Colonic mucosa (tissue), 4 donors: ENCODE measurements at regions not wholly inside any gene's neighbourhood (a gene's known extent, or its start where the extent isn't known, plus 50 kb on each side); places are given as distances from the start of the nearest gene placed in this dataset.

Source experiments
- DNase-seq: peaks from one replicate; pipeline ENCODE4 v3.0.0-alpha.2; 2020
- H3K27ac ChIP-seq: fragments of 200-600 bp; one replicate; pipeline ENCODE4 v1.8.0; 2021
- H3K27me3 ChIP-seq: fragments of 200-600 bp; one replicate; pipeline ENCODE4 v1.8.0; 2021
- H3K36me3 ChIP-seq: fragments of 200-600 bp; one replicate; pipeline ENCODE4 v1.8.0; 2021
- H3K4me1 ChIP-seq: fragments of 200-600 bp; one replicate; pipeline ENCODE4 v1.8.0; 2021; ENCODE audit warnings: mild to moderate bottlenecking
- H3K4me3 ChIP-seq: fragments of 200-600 bp; one replicate; pipeline ENCODE4 v1.8.0; 2021
- H3K9ac ChIP-seq, 2 donors: one replicate each; pipeline ENCODE4 v1.7.0; 2013; ENCODE audit warnings: control low read depth in 2 of 2, low read depth in 2 of 2, low read length in 2 of 2
- H3K9me3 ChIP-seq: fragments of 200-600 bp; one replicate; pipeline ENCODE4 v1.8.0; 2021
- intact Hi-C: fragments of 100-400 bp; cut with DNase I; formaldehyde crosslinking; loops from one replicate; pipeline ENCODE4 v1.14.1; 2022
- TF ChIP-seq, protein P1 (sequence below): fragments of 200-600 bp; IDR thresholded peaks from one replicate; pipeline ENCODE4 v1.8.0; 2022; ENCODE audit warnings: antibody characterized with exemption, mild to moderate bottlenecking
- donor health status: healthy.
- donor health status: DM: no; HTN: no; CAD: no.
- donor health status: DM: no; HTN: no; CAD: no.

DNA sequence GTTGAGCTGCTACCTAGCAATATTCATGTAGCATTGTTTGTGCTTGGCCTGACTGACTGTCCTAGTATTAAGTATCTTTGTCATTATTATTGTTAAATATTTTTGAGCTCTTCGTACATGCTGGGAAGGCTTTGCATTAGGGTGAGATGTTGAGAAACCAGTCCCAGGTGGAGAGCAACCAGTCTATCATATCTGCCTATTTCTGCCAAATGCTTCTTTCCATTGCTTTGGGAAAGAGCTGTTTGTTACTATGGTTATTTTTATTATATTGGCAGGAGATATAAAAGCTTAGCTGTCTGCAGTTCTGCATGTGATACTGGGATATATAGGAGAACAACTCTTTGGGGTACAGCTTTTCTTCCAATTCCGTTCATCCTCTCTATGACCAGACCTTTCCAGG lies 85.1 kb downstream of the CLDN17 start:
- H3K36me3 ChIP-seq: no peaks in the 10 kb centered on the region
- no peak overlapping the region for H3K27ac ChIP-seq
- intact Hi-C loops: no loop called here
- no peak overlapping the region for H3K4me3 ChIP-seq
- H3K9ac ChIP-seq: no peak overlapping the region
- H3K4me1 ChIP-seq: no peaks in the 10 kb centered on the region
- H3K9me3 ChIP-seq: no peaks in the 10 kb centered on the region
- no peaks in the 10 kb centered on the region for H3K27me3 ChIP-seq
- no peak for DNase-seq
- TF ChIP-seq, protein P1, sequence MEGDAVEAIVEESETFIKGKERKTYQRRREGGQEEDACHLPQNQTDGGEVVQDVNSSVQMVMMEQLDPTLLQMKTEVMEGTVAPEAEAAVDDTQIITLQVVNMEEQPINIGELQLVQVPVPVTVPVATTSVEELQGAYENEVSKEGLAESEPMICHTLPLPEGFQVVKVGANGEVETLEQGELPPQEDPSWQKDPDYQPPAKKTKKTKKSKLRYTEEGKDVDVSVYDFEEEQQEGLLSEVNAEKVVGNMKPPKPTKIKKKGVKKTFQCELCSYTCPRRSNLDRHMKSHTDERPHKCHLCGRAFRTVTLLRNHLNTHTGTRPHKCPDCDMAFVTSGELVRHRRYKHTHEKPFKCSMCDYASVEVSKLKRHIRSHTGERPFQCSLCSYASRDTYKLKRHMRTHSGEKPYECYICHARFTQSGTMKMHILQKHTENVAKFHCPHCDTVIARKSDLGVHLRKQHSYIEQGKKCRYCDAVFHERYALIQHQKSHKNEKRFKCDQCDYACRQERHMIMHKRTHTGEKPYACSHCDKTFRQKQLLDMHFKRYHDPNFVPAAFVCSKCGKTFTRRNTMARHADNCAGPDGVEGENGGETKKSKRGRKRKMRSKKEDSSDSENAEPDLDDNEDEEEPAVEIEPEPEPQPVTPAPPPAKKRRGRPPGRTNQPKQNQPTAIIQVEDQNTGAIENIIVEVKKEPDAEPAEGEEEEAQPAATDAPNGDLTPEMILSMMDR: no peak

DNA sequence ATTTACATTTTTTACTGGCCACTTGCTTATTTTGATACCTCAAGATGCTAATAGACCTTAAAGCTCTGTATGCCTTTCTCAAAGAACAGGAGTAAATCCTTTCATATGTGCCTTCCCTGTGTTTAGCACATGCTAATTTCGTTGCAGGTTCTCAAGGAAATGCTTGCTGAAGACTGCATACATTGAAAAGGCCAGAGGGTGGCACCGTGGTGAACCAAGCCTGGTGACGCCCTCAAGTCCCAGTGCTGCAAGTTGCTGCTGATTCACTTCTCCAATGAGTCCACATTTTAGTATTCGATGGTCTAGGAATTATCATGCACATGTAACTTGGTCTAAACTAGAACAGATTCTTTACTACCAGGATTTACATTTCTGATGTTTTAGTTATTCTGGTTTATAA lies 94.1 kb downstream of the CLDN17 start:
- Histone ChIP-seq H3K36me3 (no peaks in the 10 kb centered on the region), H3K4me3 (no peak overlapping the region), H3K4me1 (no peaks in the 10 kb centered on the region), H3K9ac (no peak overlapping the region), H3K27me3 (no peaks in the 10 kb centered on the region), H3K27ac (no peak overlapping the region), H3K9me3 (no peaks in the 10 kb centered on the region)
- DNase-seq: peak; percentile 46
- TF ChIP-seq, protein P1: peak; percentile 27
- intact Hi-C loops: loop anchor here (10.0 kb wide), 1 partner anchor 122 kb away; no protein-coding TSS in a partner anchor

DNA sequence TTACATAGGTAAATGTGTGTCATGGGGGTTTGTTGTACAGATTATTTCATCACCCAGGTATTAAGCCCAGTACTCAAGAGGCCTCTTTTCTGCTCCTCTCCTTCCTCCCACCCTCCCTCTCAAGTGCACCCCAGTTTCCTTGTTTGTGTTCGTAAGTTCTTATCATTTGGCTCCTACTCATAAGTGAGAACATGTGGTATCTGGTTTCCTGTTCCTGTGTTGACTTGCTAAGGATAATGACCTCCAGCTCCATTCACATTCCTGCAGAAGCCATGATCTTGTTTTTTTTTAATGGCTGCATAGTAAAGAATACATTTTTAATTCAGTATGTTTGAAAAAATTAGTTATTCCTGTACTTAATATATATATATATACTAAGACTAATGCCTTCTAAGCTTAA lies 107.7 kb downstream of the CLDN17 start:
- TF ChIP-seq, protein P1: no peak
- intact Hi-C loops: no loop called here

DNA sequence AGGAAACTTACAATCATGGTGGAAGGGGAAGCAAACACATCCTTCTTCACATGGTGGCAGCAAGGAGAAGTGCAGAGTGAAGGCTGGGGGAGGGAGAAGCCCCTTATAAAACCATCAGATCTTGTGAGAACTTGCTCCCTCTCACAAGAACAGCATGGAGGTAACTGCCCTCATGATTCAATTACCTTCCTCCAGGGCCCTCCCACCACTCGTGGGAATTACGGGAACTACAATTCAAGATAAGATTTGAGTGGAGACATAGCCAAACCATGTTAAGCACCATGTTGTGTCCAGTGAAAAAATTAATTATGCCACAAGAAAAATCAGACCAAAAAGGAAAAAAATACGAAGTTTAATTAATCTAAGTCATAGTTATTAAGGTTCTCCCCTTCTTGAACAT lies 109.5 kb downstream of the CLDN17 start:
- no peaks in the 10 kb centered on the region for H3K9me3 ChIP-seq
- no peak overlapping the region for H3K9ac ChIP-seq
- no peaks in the 10 kb centered on the region for H3K36me3 ChIP-seq
- TF ChIP-seq, protein P1: no peak
- no peaks in the 10 kb centered on the region for H3K4me1 ChIP-seq
- H3K27me3 ChIP-seq: no peaks in the 10 kb centered on the region
- H3K27ac ChIP-seq: no peak overlapping the region
- intact Hi-C loops: no loop called here
- no peak overlapping the region for H3K4me3 ChIP-seq
- DNase-seq: no peak

More for the DNA sequence above, 107.7 kb downstream of the CLDN17 start:
- DNase-seq: no peak
- Histone ChIP-seq H3K9ac (no peak overlapping the region), H3K36me3 (no peaks in the 10 kb centered on the region), H3K27me3 (no peaks in the 10 kb centered on the region), H3K4me1 (no peaks in the 10 kb centered on the region), H3K4me3 (no peak overlapping the region), H3K9me3 (no peaks in the 10 kb centered on the region), H3K27ac (no peak overlapping the region)

DNA sequence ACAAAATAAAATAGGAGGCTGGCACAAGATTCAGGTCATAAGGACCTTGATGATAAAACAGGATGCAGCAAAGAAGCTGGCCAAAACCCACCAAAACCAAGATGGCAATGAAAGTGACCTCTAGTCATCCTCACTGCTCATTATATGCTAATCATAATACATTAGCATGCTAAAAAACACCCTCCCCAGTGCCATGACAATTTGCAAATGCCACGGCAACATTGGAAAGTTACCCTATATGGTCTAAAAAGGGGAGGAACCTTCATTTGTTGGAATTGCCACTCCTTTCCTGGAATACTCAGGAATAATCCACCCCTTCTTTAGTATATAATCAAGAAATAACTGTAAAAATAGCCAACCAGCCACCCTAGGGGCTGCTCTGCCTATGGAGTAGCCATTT lies 108.8 kb upstream of the GRIK1 start:
- Histone ChIP-seq H3K4me1 (no peaks in the 10 kb centered on the region), H3K9ac (no peak overlapping the region), H3K36me3 (no peaks in the 10 kb centered on the region), H3K4me3 (no peak overlapping the region), H3K9me3 (no peaks in the 10 kb centered on the region), H3K27ac (no peak overlapping the region), H3K27me3 (no peaks in the 10 kb centered on the region)
- intact Hi-C loops: loop anchor here (5.0 kb wide), 1 partner anchor 144 kb away; no protein-coding TSS in a partner anchor
- DNase-seq: no peak
- TF ChIP-seq, protein P1: no peak
